ENCODE measurements at regions not wholly inside any gene's neighbourhood (a gene's known extent, or its start where the extent isn't known, plus 50 kb on each side); places are given as distances from the start of the nearest gene placed in this dataset.

- TF ChIP-seq CTCF (IDR thresholded peaks at IDR 0.05; ENCODE audit: insufficient read depth, low read depth, low read length) (no peak), EZH2 (IDR thresholded peaks at IDR 0.05; ENCODE audit: insufficient read depth, low read length) (no peak)
These were observed 303.3 kb upstream of the PROX1 start for GRCh38 chr1:213684454-213684853.
